Retinal pigment epithelial cell (primary cell): ENCODE measurements at regions not wholly inside any gene's neighbourhood (a gene's known extent, or its start where the extent isn't known, plus 50 kb on each side); places are given as distances from the start of the nearest gene placed in this dataset.

Experiments
- DNase-seq: peaks from one replicate; pipeline ENCODE4 v3.0.0-alpha.2; 2010; ENCODE audit warnings: low read depth
- H3K4me3 ChIP-seq: 2 replicates; pipeline ENCODE4 v1.5.1; 2011; ENCODE audit warnings: mild to moderate bottlenecking, low read length, control low read depth, moderate library complexity
- TF ChIP-seq, protein P1 (sequence below): conservative IDR thresholded peaks from 2 replicates; pipeline ENCODE4 v1.5.1; 2011; ENCODE audit warnings: low read depth, low read length, control low read depth, inconsistent platforms

DNA sequence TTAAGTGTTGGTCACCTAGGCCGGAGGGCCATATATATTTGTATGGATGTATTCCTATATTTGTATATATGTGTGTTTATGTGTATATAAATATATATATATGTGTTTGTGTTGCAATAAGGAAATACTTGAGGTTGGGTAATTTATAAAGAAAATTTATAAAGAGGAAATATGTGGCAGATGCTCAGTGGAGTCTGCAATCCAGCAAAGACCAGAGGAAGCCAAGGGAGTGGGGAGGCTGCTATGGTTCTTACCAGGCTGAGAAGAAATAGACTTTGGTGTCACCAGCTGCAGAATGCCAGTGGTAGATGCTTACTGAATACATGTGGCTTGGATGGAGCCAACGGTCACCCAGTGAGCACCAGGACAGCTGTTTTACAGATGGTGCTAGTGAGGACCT is 97.4 kb upstream of the ELOVL5 start:
- no peak overlapping the region for H3K4me3 ChIP-seq
- TF ChIP-seq, protein P1, sequence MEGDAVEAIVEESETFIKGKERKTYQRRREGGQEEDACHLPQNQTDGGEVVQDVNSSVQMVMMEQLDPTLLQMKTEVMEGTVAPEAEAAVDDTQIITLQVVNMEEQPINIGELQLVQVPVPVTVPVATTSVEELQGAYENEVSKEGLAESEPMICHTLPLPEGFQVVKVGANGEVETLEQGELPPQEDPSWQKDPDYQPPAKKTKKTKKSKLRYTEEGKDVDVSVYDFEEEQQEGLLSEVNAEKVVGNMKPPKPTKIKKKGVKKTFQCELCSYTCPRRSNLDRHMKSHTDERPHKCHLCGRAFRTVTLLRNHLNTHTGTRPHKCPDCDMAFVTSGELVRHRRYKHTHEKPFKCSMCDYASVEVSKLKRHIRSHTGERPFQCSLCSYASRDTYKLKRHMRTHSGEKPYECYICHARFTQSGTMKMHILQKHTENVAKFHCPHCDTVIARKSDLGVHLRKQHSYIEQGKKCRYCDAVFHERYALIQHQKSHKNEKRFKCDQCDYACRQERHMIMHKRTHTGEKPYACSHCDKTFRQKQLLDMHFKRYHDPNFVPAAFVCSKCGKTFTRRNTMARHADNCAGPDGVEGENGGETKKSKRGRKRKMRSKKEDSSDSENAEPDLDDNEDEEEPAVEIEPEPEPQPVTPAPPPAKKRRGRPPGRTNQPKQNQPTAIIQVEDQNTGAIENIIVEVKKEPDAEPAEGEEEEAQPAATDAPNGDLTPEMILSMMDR: no peak
- no peak for DNase-seq

DNA sequence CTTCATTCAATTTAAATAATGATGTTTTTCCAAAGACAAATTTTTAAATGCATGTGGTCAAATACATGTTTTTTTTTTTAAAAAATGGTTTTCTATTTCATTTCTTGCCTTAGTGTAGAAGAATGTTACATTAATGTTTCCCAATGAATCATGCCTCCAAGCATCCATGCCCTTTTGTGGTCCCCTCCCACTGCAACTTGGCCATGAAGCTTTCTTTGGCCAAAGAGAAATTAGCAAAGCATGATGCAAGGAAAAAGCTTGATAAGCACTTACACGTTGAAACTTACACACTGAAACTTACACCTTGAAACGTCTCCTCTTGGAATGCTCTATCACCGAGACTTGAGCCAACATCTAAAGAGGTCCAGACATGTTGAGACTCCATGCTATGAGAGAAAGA is 93.0 kb upstream of the ELOVL5 start:
- no peak for DNase-seq
- H3K4me3 ChIP-seq: no peak overlapping the region
- TF ChIP-seq, protein P1: no peak

DNA sequence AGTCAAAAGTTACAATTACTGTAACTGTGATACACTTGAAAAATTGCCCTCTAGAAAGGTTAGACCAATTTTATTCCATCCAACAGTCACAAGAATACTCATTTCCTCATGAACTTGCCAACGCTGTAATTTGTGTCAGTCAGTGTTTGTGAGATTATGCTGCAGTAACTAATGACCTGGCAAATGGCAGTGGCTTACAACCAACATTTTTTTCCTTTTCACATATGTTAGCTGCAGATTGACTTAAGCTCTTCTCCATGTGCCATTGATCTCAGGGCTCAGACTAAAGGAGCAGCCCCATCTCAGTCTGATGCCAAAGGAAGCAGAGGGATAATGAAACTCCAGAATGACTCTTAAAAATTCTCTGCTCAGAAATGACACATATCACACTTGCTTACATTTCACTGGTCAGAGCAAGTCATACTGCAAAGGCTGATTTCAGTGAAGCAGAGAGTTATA is 92.3 kb upstream of the ELOVL5 start:
- peak; percentile 71 for DNase-seq
- TF ChIP-seq, protein P1: no peak
- H3K4me3 ChIP-seq: no peak overlapping the region

DNA sequence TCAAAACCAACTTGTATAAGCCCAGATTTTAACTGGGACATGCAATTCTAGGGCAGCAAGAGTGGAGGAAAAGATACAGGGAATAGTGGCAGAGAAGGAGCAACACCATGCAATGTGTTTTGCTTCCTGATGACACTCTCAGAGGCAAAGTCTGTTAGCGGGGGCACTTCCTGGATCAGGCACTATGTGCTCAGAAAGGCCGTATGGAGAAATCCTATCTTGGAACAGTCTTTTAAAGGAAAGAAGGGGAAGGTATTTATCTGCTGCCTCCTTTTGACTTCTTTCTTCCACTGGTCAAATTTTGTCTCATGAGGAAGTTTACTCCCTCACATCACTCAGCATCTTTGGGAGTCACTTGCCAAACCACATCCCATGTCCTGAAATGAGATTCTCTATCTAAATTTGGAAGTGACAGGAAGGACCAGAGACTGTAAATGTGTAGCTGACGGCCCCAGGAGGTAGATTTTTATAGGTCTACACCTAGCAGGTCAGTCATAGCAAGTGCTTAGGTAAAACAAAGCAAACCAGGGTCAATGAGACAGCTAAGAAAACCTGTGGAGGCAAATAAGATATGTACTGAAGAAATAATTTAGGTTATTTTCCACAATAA is 91.7 kb upstream of the ELOVL5 start:
- no peak for DNase-seq
- no peak overlapping the region for H3K4me3 ChIP-seq
- TF ChIP-seq, protein P1: no peak

DNA sequence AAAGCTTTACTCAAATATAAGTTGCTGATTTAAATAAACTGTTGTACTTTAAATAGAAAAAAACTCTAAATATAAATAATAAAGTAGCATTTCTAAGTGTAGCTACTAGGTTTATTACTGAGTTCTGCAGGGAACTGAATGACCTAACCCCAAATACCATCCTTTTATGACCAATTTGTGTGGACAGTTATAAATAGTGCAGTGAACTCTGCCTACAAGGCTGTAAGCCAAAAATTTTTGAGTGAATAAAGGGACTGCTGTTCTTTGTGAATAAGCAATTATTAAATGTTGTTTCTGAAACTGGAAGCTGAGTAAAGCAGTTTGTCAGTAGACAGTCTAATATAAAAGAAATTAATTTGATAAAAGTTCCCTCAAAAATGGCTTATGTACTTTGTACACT is 90.8 kb upstream of the ELOVL5 start:
- no peak for DNase-seq
- TF ChIP-seq, protein P1: no peak
- H3K4me3 ChIP-seq: no peak overlapping the region

DNA sequence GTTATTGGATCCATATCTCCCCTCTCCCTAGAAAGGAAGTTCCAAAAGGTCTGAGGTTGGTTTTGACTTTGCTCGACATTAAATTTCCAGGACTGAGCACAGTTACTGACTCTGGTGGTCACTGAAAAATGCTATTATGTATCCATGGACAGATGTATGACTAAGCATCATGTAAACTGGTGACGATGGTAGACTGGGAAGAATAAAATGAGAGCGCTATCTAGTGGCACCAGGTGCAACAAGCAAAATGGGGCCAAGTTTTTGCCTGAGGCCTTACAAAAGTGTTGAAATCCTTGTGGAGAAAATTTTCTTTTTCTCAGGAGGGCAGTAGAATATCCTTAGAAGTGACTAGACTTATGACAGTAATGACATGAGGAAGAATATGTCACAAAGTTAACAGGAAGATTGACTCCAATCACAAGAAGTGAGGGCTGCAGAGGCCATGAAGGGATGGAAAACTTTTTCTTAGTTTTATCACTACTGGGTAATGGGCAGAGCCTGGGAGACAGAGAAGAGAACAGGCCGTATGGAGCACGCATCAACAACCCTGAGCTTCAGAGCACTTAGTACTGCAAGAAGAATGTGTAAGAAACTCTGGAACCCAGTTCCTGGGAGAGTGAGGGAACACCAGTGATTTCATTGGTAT is 88.9 kb upstream of the ELOVL5 start:
- peak; percentile 60 for DNase-seq
- no peak overlapping the region for H3K4me3 ChIP-seq
- TF ChIP-seq, protein P1: peak; percentile 83
